Activated B cell treated with CpG ODN at 0.5 μM for 24 hours (primary cell): ENCODE measurements at regions not wholly inside any gene's neighbourhood (a gene's known extent, or its start where the extent isn't known, plus 50 kb on each side); places are given as distances from the start of the nearest gene placed in this dataset.

Experiments used
- ATAC-seq: fragments of 200-7000 bp; cut with Tn5 transposase; one replicate; pipeline ENCODE4 v1.10.0; 2021; ENCODE audit warnings: low read depth, mild to moderate bottlenecking, moderate library complexity
- CTCF ChIA-PET: fragments of 350-600 bp; sonication (Branson Sonifier 250); formaldehyde crosslinking; loops from one replicate; lab custom pipeline; 2021; ENCODE audit warnings: antibody characterized with exemption; lab: Charles Lee
- POLR2A ChIA-PET: fragments of 350-600 bp; sonication (Branson Sonifier 250); formaldehyde crosslinking; loops from one replicate; lab custom pipeline; 2021; ENCODE audit warnings: antibody characterized with exemption; lab: Charles Lee
- DNase-seq: peaks from one replicate; pipeline ENCODE4 v3.0.0; 2022
- H3K27ac Mint-ChIP-seq: one replicate; pipeline ENCODE4 v1.8.0; 2020; ENCODE audit warnings: mixed read lengths
- H3K27me3 Mint-ChIP-seq: one replicate; pipeline ENCODE4 v1.8.0; 2021; ENCODE audit warnings: mixed read lengths
- H3K36me3 Mint-ChIP-seq: one replicate; pipeline ENCODE4 v1.8.0; 2021; ENCODE audit warnings: low read depth, mixed read lengths
- H3K4me1 Mint-ChIP-seq: one replicate; pipeline ENCODE4 v1.8.0; 2021; ENCODE audit warnings: mixed read lengths
- H3K4me3 Mint-ChIP-seq: one replicate; pipeline ENCODE4 v1.8.0; 2020; ENCODE audit warnings: mild to moderate bottlenecking, mixed read lengths
- H3K9me3 Mint-ChIP-seq: one replicate; pipeline ENCODE4 v1.8.0; 2020; ENCODE audit warnings: mixed read lengths
- intact Hi-C: fragments of 100-400 bp; cut with micrococcal nuclease; formaldehyde crosslinking; loops from one replicate; pipeline ENCODE4 v1.15.1; 2024
- TF ChIP-seq, protein P1 (sequence below): fragments of 200-600 bp; IDR thresholded peaks from one replicate; pipeline ENCODE4 v1.8.0; 2022; ENCODE audit warnings: antibody characterized with exemption, mild to moderate bottlenecking

DNA sequence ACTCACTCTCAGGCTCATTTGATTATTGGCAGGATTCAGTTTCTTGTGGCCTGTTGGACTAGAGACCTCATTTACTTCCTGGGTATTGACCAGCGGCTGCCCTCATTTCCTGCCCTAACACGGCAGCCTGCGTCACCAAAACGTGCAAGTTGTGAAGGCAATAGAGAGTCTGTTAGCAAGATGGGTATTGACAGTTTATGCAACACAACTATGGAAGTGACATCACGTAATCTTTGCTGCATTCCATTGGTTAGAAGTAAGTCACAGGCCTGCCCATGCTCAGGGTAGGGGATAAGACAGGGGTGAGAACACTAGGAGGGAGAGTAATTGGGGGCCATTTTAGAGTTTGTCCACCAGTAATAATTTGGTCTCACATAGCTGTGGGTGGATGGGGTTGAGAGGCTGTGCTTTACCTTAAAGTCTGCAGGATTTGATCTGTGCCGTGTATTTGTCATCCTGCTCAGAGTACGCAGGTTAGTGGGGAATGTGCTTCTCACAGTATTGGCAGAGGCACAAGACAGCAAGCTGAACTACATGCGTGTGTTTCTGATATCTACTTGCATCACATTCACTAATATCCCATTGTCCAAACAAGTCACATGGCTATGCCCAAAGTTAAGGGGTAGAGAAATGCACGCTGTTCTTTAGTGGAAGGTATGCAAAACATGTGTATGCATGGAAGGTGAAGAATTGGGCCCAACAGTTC lies 83.3 kb downstream of the EDEM1 start:
- intact Hi-C loops: no loop called here
- ATAC-seq: no peak
- H3K4me3 Mint-ChIP-seq: no peak overlapping the region
- POLR2A ChIA-PET: no interaction called here
- H3K4me1 Mint-ChIP-seq: no peaks in the 10 kb centered on the region
- H3K36me3 Mint-ChIP-seq: no peaks in the 10 kb centered on the region
- H3K27ac Mint-ChIP-seq: no peak overlapping the region
- TF ChIP-seq, protein P1, sequence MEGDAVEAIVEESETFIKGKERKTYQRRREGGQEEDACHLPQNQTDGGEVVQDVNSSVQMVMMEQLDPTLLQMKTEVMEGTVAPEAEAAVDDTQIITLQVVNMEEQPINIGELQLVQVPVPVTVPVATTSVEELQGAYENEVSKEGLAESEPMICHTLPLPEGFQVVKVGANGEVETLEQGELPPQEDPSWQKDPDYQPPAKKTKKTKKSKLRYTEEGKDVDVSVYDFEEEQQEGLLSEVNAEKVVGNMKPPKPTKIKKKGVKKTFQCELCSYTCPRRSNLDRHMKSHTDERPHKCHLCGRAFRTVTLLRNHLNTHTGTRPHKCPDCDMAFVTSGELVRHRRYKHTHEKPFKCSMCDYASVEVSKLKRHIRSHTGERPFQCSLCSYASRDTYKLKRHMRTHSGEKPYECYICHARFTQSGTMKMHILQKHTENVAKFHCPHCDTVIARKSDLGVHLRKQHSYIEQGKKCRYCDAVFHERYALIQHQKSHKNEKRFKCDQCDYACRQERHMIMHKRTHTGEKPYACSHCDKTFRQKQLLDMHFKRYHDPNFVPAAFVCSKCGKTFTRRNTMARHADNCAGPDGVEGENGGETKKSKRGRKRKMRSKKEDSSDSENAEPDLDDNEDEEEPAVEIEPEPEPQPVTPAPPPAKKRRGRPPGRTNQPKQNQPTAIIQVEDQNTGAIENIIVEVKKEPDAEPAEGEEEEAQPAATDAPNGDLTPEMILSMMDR: no peak
- CTCF ChIA-PET: no interaction called here
- H3K9me3 Mint-ChIP-seq: no peaks in the 10 kb centered on the region
- DNase-seq: no peak
- no peaks in the 10 kb centered on the region for H3K27me3 Mint-ChIP-seq

DNA sequence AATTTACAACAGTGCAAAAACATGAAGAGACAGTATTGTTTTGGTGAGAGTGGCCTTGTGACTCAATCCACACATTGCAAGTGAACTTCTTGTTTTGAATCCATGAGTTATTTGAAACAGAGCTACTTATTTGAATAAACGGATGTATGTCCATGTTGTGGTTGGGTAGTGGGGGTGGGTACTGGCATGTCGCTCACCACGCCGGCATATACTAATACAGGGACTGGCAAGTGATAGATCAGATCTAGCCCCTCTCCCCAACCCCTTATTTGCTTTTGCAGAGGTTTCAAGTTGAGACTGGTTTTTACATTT lies 83.8 kb downstream of the EDEM1 start:
- Mint-ChIP-seq H3K4me3 (no peak overlapping the region), H3K36me3 (no peaks in the 10 kb centered on the region), H3K4me1 (no peaks in the 10 kb centered on the region), H3K27me3 (no peaks in the 10 kb centered on the region), H3K9me3 (no peaks in the 10 kb centered on the region), H3K27ac (no peak overlapping the region)
- ChIA-PET POLR2A (no interaction called here), CTCF (no interaction called here)
- intact Hi-C loops: no loop called here
- ATAC-seq (no peak), DNase-seq (no peak)
- TF ChIP-seq, protein P1: no peak

DNA sequence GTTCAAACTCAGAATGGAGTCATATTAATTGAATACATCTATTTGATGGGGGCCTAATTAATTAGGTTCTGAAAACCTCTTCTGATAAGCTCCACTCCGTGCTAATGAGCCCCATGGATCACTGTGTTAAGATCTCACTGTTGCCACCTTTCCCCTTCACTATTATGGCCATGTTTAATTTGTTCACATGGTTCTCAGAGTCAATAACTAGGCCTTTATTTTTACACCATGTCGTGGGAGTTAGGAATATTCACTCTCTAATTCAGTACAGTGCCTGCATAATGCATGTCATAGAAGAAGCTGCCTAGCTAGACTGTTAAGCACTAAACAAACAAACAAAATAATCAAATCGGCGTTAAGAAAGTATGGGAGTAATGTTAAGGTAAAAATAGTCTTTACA lies 84.9 kb downstream of the EDEM1 start:
- Mint-ChIP-seq H3K36me3 (no peaks in the 10 kb centered on the region), H3K27me3 (no peaks in the 10 kb centered on the region), H3K27ac (no peak overlapping the region), H3K4me3 (no peak overlapping the region), H3K4me1 (no peaks in the 10 kb centered on the region), H3K9me3 (no peaks in the 10 kb centered on the region)
- ChIA-PET POLR2A (no interaction called here), CTCF (no interaction called here)
- TF ChIP-seq, protein P1: no peak
- no peak for ATAC-seq
- no peak for DNase-seq
- intact Hi-C loops: no loop called here

DNA sequence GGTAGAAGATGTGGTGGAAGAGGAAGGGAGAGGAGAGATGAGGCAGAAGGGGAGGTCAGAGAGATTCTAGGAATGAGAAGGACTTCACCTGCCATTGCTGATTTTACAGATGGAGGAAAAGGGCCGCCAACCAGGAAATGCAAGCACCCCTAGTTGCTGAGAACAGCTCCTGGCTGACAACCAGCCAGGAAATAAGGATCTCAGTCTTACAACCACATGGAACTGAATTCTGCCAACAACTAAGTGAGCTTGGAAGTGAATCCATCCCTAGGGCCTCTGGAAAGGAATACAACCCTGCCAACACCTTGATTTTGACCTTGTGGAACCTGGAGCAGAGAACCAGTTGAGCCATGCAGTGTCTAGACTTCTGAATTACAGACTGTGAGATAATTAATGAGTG lies 86.6 kb downstream of the EDEM1 start:
- H3K27ac Mint-ChIP-seq: no peak overlapping the region
- ChIA-PET POLR2A (no interaction called here), CTCF (no interaction called here)

DNA sequence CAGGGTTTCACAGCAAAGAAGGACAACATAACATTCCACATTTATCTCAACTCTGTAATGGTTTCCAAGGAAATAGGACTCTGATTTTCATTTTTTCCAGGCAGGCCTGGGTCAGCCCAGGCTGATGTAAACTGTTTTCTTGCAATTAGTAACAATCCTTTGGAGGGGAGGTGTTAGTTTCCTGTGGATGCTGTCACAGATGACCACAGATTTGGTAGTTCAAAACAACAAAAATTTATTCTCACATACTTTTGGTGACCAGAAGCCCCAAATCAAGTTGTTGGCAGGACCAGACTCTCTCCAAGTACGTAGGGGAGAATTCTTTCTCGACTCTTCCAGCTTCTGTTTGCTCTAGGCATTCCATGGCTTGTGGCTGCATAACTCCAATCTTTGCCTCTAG lies 88.0 kb downstream of the EDEM1 start:
- ChIA-PET CTCF (no interaction called here), POLR2A (no interaction called here)
- Mint-ChIP-seq H3K4me1 (no peaks in the 10 kb centered on the region), H3K9me3 (peaks cover 9% of the 10 kb centered on the region), H3K27ac (no peak overlapping the region), H3K27me3 (peaks cover 3% of the 10 kb centered on the region), H3K4me3 (no peak overlapping the region), H3K36me3 (peaks cover 5% of the 10 kb centered on the region)
- TF ChIP-seq, protein P1: no peak
- intact Hi-C loops: no loop called here
- DNase-seq (no peak), ATAC-seq (no peak)

More for the DNA sequence above, 86.6 kb downstream of the EDEM1 start:
- H3K27me3 Mint-ChIP-seq: no peaks in the 10 kb centered on the region
- no peaks in the 10 kb centered on the region for H3K4me1 Mint-ChIP-seq
- ATAC-seq: no peak
- no peaks in the 10 kb centered on the region for H3K9me3 Mint-ChIP-seq
- DNase-seq: no peak
- intact Hi-C loops: no loop called here
- no peaks in the 10 kb centered on the region for H3K36me3 Mint-ChIP-seq
- no peak overlapping the region for H3K4me3 Mint-ChIP-seq
- TF ChIP-seq, protein P1: no peak
